ENCODE measurements at regions not wholly inside any gene's neighbourhood (a gene's known extent, or its start where the extent isn't known, plus 50 kb on each side); places are given as distances from the start of the nearest gene placed in this dataset.

GRCh38 chr14:82298811-82299210 lies 765.2 kb upstream of the SEL1L start:
- H3K27ac ChIP-seq: no peak overlapping the region
- TF ChIP-seq, protein P1, sequence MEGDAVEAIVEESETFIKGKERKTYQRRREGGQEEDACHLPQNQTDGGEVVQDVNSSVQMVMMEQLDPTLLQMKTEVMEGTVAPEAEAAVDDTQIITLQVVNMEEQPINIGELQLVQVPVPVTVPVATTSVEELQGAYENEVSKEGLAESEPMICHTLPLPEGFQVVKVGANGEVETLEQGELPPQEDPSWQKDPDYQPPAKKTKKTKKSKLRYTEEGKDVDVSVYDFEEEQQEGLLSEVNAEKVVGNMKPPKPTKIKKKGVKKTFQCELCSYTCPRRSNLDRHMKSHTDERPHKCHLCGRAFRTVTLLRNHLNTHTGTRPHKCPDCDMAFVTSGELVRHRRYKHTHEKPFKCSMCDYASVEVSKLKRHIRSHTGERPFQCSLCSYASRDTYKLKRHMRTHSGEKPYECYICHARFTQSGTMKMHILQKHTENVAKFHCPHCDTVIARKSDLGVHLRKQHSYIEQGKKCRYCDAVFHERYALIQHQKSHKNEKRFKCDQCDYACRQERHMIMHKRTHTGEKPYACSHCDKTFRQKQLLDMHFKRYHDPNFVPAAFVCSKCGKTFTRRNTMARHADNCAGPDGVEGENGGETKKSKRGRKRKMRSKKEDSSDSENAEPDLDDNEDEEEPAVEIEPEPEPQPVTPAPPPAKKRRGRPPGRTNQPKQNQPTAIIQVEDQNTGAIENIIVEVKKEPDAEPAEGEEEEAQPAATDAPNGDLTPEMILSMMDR (IDR thresholded peaks at IDR 0.05): no peak
- TF ChIP-seq ZFX (IDR thresholded peaks at IDR 0.05; ENCODE audit: borderline replicate concordance): no peak

DNA sequence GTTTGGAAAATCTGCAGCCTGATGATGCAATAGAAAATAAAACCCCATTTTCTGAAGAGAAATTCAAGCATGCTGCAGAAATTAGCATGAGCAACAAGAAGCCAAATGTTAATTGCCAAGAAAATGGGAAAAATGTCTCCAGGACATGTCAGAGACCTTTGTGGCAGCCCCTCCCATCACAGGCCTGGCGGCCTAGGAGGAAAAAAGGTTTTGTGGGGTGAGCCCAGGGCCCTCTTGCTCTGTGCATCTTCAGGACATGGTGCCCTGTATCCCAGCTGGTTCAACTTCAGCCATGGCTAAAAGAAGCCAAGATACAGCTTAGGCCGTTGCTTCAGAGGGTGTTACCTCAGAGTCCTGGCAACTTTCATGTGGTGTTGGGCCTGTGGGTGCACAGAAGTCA lies 775.5 kb upstream of the SEL1L start:
- TF ChIP-seq, protein P1 (IDR thresholded peaks at IDR 0.05): no peak
- no peak for TF ChIP-seq ZFX (IDR thresholded peaks at IDR 0.05; ENCODE audit: borderline replicate concordance)
- no peak overlapping the region for H3K27ac ChIP-seq

DNA sequence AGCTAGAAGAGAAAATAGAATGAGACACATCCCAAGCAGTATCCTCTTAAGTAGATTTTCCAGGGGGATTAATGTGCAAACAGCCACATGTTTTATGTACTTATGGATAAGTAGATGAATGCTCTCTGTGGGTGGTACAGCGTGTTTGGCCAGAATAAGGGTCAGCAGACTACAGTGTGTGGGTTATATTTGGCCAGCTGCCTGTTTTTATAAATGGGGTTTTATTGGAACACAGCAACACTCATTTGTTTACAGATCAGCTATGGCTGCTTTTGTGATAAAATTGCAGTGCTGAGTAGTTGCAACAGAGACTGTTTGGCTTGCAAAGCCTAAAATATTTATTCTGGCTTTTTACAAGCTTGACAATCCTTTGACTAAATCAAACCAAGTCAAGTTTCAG lies 780.2 kb upstream of the SEL1L start:
- TF ChIP-seq ZFX (IDR thresholded peaks at IDR 0.05; ENCODE audit: borderline replicate concordance): no peak
- TF ChIP-seq, protein P1 (IDR thresholded peaks at IDR 0.05): no peak
- no peak overlapping the region for H3K27ac ChIP-seq

DNA sequence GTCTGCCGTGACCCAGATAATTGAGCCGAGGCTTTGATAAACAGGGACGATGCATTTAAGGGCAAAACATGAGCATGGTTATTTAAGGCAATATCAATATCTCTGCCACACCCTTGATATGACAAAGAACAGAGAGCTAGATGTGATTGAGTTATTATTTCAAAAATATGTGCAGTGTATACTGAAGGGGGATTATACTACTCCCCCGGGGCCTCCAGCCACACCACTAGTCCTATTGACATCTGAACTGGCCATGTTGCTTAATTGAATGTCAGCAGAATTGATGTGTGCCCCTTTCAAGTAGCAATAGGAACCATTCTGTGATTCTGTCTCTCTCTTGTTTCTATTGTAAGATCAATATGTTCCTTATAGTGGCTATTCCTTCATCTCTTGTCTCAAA lies 794.8 kb upstream of the SEL1L start:
- H3K27ac ChIP-seq: no peak overlapping the region
- TF ChIP-seq, protein P1 (IDR thresholded peaks at IDR 0.05): no peak
- no peak for TF ChIP-seq ZFX (IDR thresholded peaks at IDR 0.05; ENCODE audit: borderline replicate concordance)

DNA sequence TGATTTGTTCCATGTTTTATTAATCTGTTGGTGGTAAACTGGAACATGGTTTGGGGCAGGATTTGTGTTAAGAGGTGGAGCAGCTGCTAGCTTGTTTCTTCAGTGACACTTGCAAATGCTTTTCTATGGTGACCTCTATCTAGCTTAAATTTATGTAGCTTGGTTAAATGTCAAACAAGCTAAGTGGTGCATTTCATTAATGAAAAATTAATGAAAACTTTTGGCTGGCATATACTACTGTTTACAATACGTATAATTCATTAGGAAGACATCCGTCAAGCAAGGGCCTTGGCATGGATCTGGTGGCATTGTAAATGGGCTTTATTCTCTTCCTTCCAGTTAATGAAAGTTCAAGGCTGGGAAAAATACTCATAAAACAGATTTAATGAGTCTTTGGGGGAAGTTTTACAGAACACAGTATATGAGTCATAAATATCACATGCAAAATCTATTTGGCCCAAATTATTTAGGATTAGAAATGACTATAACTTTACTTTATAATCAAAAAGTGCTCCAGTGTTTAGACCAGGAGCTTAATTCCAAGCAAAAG lies 807.7 kb upstream of the SEL1L start:
- H3K27ac ChIP-seq: no peak overlapping the region
- no peak for TF ChIP-seq ZFX (IDR thresholded peaks at IDR 0.05; ENCODE audit: borderline replicate concordance)
- TF ChIP-seq, protein P1 (IDR thresholded peaks at IDR 0.05): no peak

GRCh38 chr14:82342596-82342995 lies 808.9 kb upstream of the SEL1L start:
- no peak for TF ChIP-seq ZFX (IDR thresholded peaks at IDR 0.05; ENCODE audit: borderline replicate concordance)
- TF ChIP-seq, protein P1 (IDR thresholded peaks at IDR 0.05): no peak

DNA sequence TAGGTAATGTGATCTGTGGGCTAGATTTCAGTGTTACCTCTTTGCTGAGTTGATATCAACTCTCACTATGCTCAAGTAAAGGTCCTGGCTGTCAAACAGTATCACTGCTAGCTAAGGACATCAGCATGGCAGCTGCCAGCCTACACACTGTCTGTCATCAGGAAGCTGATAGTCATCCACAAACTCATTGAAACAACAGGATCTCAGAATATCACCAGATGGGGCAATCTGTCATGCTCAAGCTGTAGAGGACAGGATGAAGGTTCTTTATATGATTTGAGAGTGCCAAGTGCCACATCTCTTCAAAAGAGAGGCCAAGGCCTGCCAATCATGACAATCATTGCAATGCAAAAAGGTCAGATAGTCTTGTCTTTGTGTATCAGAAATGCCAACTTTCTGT lies 811.5 kb upstream of the SEL1L start:
- no peak overlapping the region for H3K27ac ChIP-seq
- TF ChIP-seq, protein P1 (IDR thresholded peaks at IDR 0.05): no peak
- TF ChIP-seq ZFX (IDR thresholded peaks at IDR 0.05; ENCODE audit: borderline replicate concordance): no peak

More at GRCh38 chr14:82342596-82342995, 808.9 kb upstream of the SEL1L start:
- no peak overlapping the region for H3K27ac ChIP-seq

All from 22Rv1 (cell line).